ENCODE measurements at regions not wholly inside any gene's neighbourhood (a gene's known extent, or its start where the extent isn't known, plus 50 kb on each side); places are given as distances from the start of the nearest gene placed in this dataset.

DNA sequence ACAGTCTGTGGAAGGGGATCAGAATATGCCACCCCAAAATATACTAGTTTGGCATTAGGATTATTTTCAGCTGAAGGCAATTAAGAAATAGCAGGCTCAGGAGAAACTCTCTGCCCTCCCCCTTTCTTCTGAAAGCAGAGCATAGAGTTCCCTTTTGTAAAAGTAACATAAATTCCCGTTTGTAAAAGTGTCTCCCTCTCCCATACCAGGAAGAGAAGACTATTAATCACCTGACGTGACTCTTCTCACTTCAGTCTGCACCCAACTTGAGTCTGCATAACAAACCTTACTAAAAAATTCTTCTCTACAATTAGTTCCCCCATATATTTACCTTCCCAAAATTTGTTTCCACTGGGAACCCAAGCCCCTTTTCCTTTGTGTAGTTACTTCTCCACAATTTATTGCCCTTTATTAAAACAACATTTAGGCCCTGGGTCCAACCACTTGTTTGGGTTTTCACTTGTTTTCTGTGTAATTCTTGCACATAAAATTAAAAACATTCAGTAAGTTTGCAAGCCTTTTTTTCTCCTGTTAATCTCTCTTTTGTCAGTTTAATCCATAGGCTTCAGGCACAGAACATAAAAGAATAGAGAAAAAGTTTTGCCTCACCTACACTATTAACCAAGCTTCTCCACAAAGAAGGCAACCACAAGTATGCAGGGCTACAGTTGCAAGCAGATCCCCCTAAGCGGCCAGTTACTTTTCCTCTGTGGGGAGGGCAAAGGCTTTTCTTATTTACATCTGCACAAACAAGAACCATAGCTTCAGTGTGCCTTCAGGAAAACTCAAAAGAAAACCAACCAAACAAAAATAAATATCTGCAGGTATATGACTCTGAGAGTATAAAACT, 73.8 kb upstream of the EPCAM start:
- no peak for FAIRE-seq
- Histone ChIP-seq H3K4me1 (ENCODE audit: insufficient read depth, low read length) (no peaks in the 10 kb centered on the region), H3K4me3 (ENCODE audit: insufficient read depth, low read depth, low read length) (no peak overlapping the region), H3K79me2 (ENCODE audit: insufficient read depth, low read length) (no peaks in the 10 kb centered on the region), H3K27me3 (ENCODE audit: insufficient read depth, low read length) (no peaks in the 10 kb centered on the region), H4K20me1 (ENCODE audit: insufficient read depth, low read length) (no peaks in the 10 kb centered on the region), H3K9me3 (ENCODE audit: insufficient read depth, low read depth, low read length) (no peaks in the 10 kb centered on the region), H3K36me3 (ENCODE audit: insufficient read depth, low read length) (no peaks in the 10 kb centered on the region), H3K4me2 (ENCODE audit: low read length) (no peak overlapping the region), H3K27ac (ENCODE audit: low read depth, low read length) (no peak overlapping the region), H3K9ac (ENCODE audit: low read length) (no peak overlapping the region), H2AFZ (ENCODE audit: low read depth, low read length) (no peak overlapping the region)
- H3K9me3 Mint-ChIP-seq (ENCODE audit: unreplicated experiment): no peaks in the 10 kb centered on the region
- peaks cover 18% of the 10 kb centered on the region for H3K4me1 Mint-ChIP-seq (ENCODE audit: low read depth, unreplicated experiment)
- no peaks in the 10 kb centered on the region for H3K36me3 Mint-ChIP-seq (ENCODE audit: low read depth, unreplicated experiment)
- TF ChIP-seq, protein P1, sequence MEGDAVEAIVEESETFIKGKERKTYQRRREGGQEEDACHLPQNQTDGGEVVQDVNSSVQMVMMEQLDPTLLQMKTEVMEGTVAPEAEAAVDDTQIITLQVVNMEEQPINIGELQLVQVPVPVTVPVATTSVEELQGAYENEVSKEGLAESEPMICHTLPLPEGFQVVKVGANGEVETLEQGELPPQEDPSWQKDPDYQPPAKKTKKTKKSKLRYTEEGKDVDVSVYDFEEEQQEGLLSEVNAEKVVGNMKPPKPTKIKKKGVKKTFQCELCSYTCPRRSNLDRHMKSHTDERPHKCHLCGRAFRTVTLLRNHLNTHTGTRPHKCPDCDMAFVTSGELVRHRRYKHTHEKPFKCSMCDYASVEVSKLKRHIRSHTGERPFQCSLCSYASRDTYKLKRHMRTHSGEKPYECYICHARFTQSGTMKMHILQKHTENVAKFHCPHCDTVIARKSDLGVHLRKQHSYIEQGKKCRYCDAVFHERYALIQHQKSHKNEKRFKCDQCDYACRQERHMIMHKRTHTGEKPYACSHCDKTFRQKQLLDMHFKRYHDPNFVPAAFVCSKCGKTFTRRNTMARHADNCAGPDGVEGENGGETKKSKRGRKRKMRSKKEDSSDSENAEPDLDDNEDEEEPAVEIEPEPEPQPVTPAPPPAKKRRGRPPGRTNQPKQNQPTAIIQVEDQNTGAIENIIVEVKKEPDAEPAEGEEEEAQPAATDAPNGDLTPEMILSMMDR (IDR thresholded peaks at IDR 0.05; ENCODE audit: insufficient read depth, low read depth, low read length): no peak
- no peak for TF ChIP-seq EZH2 (IDR thresholded peaks at IDR 0.05; ENCODE audit: insufficient read depth, low read length)
- peak; percentile 29 for DNase-seq (ENCODE audit: low read depth)
- no peak overlapping the region for H3K4me3 Mint-ChIP-seq (ENCODE audit: unreplicated experiment)
- H3K27me3 Mint-ChIP-seq (ENCODE audit: low read depth, unreplicated experiment): peaks cover 2% of the 10 kb centered on the region
- H3K27ac Mint-ChIP-seq (ENCODE audit: unreplicated experiment): peak overlapping the region; percentile 73

DNA sequence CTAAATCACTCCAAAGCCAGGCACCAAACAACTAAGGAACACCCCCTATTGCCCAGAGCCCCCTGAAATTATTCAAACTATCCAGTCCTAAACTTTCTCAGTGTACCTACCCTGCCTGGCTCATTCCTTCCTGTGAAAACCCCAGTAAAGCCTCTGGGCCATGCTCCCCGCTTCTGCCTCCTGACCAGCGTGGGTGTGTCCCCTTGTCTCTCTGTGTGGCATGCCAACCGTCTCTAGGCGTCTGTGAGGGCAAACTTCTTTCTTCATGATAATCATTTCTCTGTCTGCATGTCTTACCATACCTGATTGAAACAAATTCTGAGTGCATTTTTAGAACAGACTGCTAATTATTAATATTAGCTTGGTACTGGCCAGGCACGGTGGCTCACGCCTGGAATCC, 75.1 kb upstream of the EPCAM start:
- Mint-ChIP-seq H3K4me3 (ENCODE audit: unreplicated experiment) (no peak overlapping the region), H3K9me3 (ENCODE audit: unreplicated experiment) (no peaks in the 10 kb centered on the region), H3K27me3 (ENCODE audit: low read depth, unreplicated experiment) (peaks cover 2% of the 10 kb centered on the region), H3K27ac (ENCODE audit: unreplicated experiment) (peak overlapping the region; percentile 3), H3K36me3 (ENCODE audit: low read depth, unreplicated experiment) (no peaks in the 10 kb centered on the region), H3K4me1 (ENCODE audit: low read depth, unreplicated experiment) (peaks cover 20% of the 10 kb centered on the region)
- Histone ChIP-seq H3K79me2 (ENCODE audit: insufficient read depth, low read length) (no peaks in the 10 kb centered on the region), H3K27ac (ENCODE audit: low read depth, low read length) (no peak overlapping the region), H4K20me1 (ENCODE audit: insufficient read depth, low read length) (no peaks in the 10 kb centered on the region), H3K9ac (ENCODE audit: low read length) (no peak overlapping the region), H3K4me2 (ENCODE audit: low read length) (no peak overlapping the region), H3K9me3 (ENCODE audit: insufficient read depth, low read depth, low read length) (no peaks in the 10 kb centered on the region), H2AFZ (ENCODE audit: low read depth, low read length) (no peak overlapping the region), H3K4me3 (ENCODE audit: insufficient read depth, low read depth, low read length) (no peak overlapping the region), H3K27me3 (ENCODE audit: insufficient read depth, low read length) (no peaks in the 10 kb centered on the region), H3K4me1 (ENCODE audit: insufficient read depth, low read length) (peaks cover 6% of the 10 kb centered on the region), H3K36me3 (ENCODE audit: insufficient read depth, low read length) (no peaks in the 10 kb centered on the region)
- DNase-seq (ENCODE audit: low read depth) (no peak), FAIRE-seq (no peak)
- TF ChIP-seq, protein P1 (IDR thresholded peaks at IDR 0.05; ENCODE audit: insufficient read depth, low read depth, low read length): no peak
- no peak for TF ChIP-seq EZH2 (IDR thresholded peaks at IDR 0.05; ENCODE audit: insufficient read depth, low read length)

DNA sequence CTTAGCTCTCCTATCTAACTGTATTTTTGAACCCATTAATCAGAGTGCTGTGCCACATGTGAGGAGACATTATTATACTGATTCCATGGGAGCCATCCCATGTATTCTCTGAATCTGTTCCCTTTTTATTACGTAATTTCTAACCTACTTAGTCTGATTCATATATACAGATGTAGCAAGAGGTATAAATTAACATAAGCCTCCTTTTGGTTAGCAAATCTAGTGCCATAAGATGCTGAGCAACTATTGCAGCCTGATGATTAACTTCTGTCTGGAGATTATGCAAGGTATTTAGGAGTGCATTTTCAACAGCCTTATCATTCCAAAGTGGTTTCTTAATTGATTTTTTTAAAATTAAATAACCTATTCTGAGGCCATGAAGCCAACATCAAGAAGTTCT, 80.2 kb upstream of the EPCAM start:
- no peaks in the 10 kb centered on the region for H3K36me3 Mint-ChIP-seq (ENCODE audit: low read depth, unreplicated experiment)
- H3K36me3 ChIP-seq (ENCODE audit: insufficient read depth, low read length): no peaks in the 10 kb centered on the region
- FAIRE-seq (no peak), DNase-seq (ENCODE audit: low read depth) (peak; percentile 95)
- no peaks in the 10 kb centered on the region for H3K9me3 ChIP-seq (ENCODE audit: insufficient read depth, low read depth, low read length)
- no peak overlapping the region for H3K4me3 ChIP-seq (ENCODE audit: insufficient read depth, low read depth, low read length)
- no peaks in the 10 kb centered on the region for H3K79me2 ChIP-seq (ENCODE audit: insufficient read depth, low read length)
- H3K27ac ChIP-seq (ENCODE audit: low read depth, low read length): peak overlapping the region; percentile 39
- peaks cover 25% of the 10 kb centered on the region for H3K4me1 Mint-ChIP-seq (ENCODE audit: low read depth, unreplicated experiment)
- no peak overlapping the region for H3K9ac ChIP-seq (ENCODE audit: low read length)
- H3K27me3 ChIP-seq (ENCODE audit: insufficient read depth, low read length): no peaks in the 10 kb centered on the region
- no peak overlapping the region for H2AFZ ChIP-seq (ENCODE audit: low read depth, low read length)
- no peaks in the 10 kb centered on the region for H4K20me1 ChIP-seq (ENCODE audit: insufficient read depth, low read length)
- no peak overlapping the region for H3K4me3 Mint-ChIP-seq (ENCODE audit: unreplicated experiment)
- peaks cover 16% of the 10 kb centered on the region for H3K4me1 ChIP-seq (ENCODE audit: insufficient read depth, low read length)
- H3K27me3 Mint-ChIP-seq (ENCODE audit: low read depth, unreplicated experiment): no peaks in the 10 kb centered on the region
- no peaks in the 10 kb centered on the region for H3K9me3 Mint-ChIP-seq (ENCODE audit: unreplicated experiment)
- H3K27ac Mint-ChIP-seq (ENCODE audit: unreplicated experiment): peak overlapping the region; percentile 44
- H3K4me2 ChIP-seq (ENCODE audit: low read length): no peak overlapping the region
- no peak for TF ChIP-seq EZH2 (IDR thresholded peaks at IDR 0.05; ENCODE audit: insufficient read depth, low read length)
- TF ChIP-seq, protein P1 (IDR thresholded peaks at IDR 0.05; ENCODE audit: insufficient read depth, low read depth, low read length): no peak
